H9 (cell line): ENCODE measurements at regions not wholly inside any gene's neighbourhood (a gene's known extent, or its start where the extent isn't known, plus 50 kb on each side); places are given as distances from the start of the nearest gene placed in this dataset.

Experiments used
- DNase-seq: peaks from one replicate; pipeline ENCODE4 v3.0.0-alpha.2; 2017
- H2AFZ ChIP-seq: one replicate; pipeline ENCODE4 v1.6.1; 2013; ENCODE audit warnings: mild to moderate bottlenecking, low read length, control low read depth, moderate library complexity
- H2AK5ac ChIP-seq: 2 replicates; pipeline ENCODE4 v1.6.1; 2013; ENCODE audit warnings: low read length, control low read depth, mixed read lengths; ENCODE audit not compliant: insufficient read length
- H2BK120ac ChIP-seq: one replicate; pipeline ENCODE4 v1.6.1; 2013; ENCODE audit warnings: low read depth, mild to moderate bottlenecking, low read length, control low read depth, inconsistent platforms; ENCODE audit not compliant: poor library complexity, severe bottlenecking
- H2BK12ac ChIP-seq: 2 replicates; pipeline ENCODE4 v1.6.1; 2013; ENCODE audit warnings: low read length, control low read depth, mixed read lengths, low read depth; ENCODE audit not compliant: insufficient read length
- H2BK15ac ChIP-seq: 2 replicates; pipeline ENCODE4 v1.6.1; 2013; ENCODE audit warnings: low read depth, low read length, control low read depth
- H2BK20ac ChIP-seq: one replicate; pipeline ENCODE4 v1.6.1; 2013; ENCODE audit warnings: low read depth, mild to moderate bottlenecking, low read length, control low read depth, inconsistent platforms; ENCODE audit not compliant: poor library complexity, severe bottlenecking
- H2BK5ac ChIP-seq: 2 replicates; pipeline ENCODE4 v1.6.1; 2013; ENCODE audit warnings: low read length, control low read depth, mixed read lengths; ENCODE audit not compliant: insufficient read length
- H3K14ac ChIP-seq: 2 replicates; pipeline ENCODE4 v1.6.1; 2013; ENCODE audit warnings: low read length, control low read depth; ENCODE audit not compliant: insufficient read depth
- H3K18ac ChIP-seq: 2 replicates; pipeline ENCODE4 v1.6.1; 2013; ENCODE audit warnings: low read depth, mild to moderate bottlenecking, mixed read lengths, low read length, control low read depth; ENCODE audit not compliant: insufficient read length
- H3K23ac ChIP-seq: 2 replicates; pipeline ENCODE4 v1.6.1; 2013; ENCODE audit warnings: low read length, control low read depth, mixed read lengths, low read depth; ENCODE audit not compliant: insufficient read length
- H3K23me2 ChIP-seq: 2 replicates; pipeline ENCODE4 v1.6.1; 2013; ENCODE audit warnings: low read depth, mild to moderate bottlenecking, mixed read lengths, low read length, control low read depth; ENCODE audit not compliant: insufficient read length, poor library complexity, severe bottlenecking
- H3K27ac ChIP-seq: 2 replicates; pipeline ENCODE4 v1.5.1; 2013; ENCODE audit warnings: low read length, control low read depth, mixed read lengths, low read depth; ENCODE audit not compliant: insufficient read length
- H3K27me3 ChIP-seq: 2 replicates; pipeline ENCODE4 v1.6.1; 2013; ENCODE audit warnings: low read length, control low read depth, inconsistent platforms; ENCODE audit not compliant: insufficient read depth
- H3K4ac ChIP-seq: 2 replicates; pipeline ENCODE4 v1.6.1; 2013; ENCODE audit warnings: low read depth, mild to moderate bottlenecking, control low read depth, inconsistent platforms, low read length, moderate library complexity
- H3K4me1 ChIP-seq: 2 replicates; pipeline ENCODE4 v1.6.1; 2013; ENCODE audit warnings: low read length, control low read depth, inconsistent platforms; ENCODE audit not compliant: insufficient read depth
- H3K4me2 ChIP-seq: 2 replicates; pipeline ENCODE4 v1.6.1; 2013; ENCODE audit warnings: low read length, control low read depth, mixed read lengths; ENCODE audit not compliant: insufficient read length, insufficient read depth
- H3K56ac ChIP-seq: 2 replicates; pipeline ENCODE4 v1.6.1; 2013; ENCODE audit warnings: low read depth, mild to moderate bottlenecking, mixed read lengths, low read length, control low read depth; ENCODE audit not compliant: insufficient read length
- H3K79me1 ChIP-seq: 2 replicates; pipeline ENCODE4 v1.6.1; 2013; ENCODE audit warnings: low read depth, mild to moderate bottlenecking, moderate library complexity, low read length, control low read depth, inconsistent platforms; ENCODE audit not compliant: insufficient read depth, poor library complexity, severe bottlenecking
- H3K79me2 ChIP-seq: 2 replicates; pipeline ENCODE4 v1.6.1; 2013; ENCODE audit warnings: low read length, control low read depth, inconsistent platforms; ENCODE audit not compliant: insufficient read depth
- H3K9ac ChIP-seq: 2 replicates; pipeline ENCODE4 v1.6.1; 2013; ENCODE audit warnings: low read length, control low read depth, mixed read lengths; ENCODE audit not compliant: insufficient read length; ENCODE audit errors: extremely low read depth
- H3K9me3 ChIP-seq: one replicate; pipeline ENCODE4 v1.6.1; 2013; ENCODE audit warnings: low read depth, low read length, inconsistent platforms; ENCODE audit not compliant: control insufficient read depth
- H3T11ph ChIP-seq: one replicate; pipeline ENCODE4 v1.6.1; 2013; ENCODE audit warnings: mild to moderate bottlenecking, low read length, control low read depth, inconsistent platforms
- H4K20me1 ChIP-seq: one replicate; pipeline ENCODE4 v1.6.1; 2013; ENCODE audit not compliant: control insufficient read depth, insufficient read length, insufficient read depth
- H4K5ac ChIP-seq: 2 replicates; pipeline ENCODE4 v1.6.1; 2013; ENCODE audit warnings: low read depth, mild to moderate bottlenecking, mixed read lengths, low read length, control low read depth; ENCODE audit not compliant: insufficient read length
- H4K8ac ChIP-seq: replicated peaks from 2 replicates; pipeline ENCODE4 v1.6.1; 2013; ENCODE audit warnings: low read length, control low read depth, mixed read lengths, low read depth; ENCODE audit not compliant: insufficient read length
- H4K91ac ChIP-seq: 2 replicates; pipeline ENCODE4 v1.6.1; 2013; ENCODE audit warnings: low read depth, mild to moderate bottlenecking, moderate library complexity, mixed read lengths, low read length, control low read depth; ENCODE audit not compliant: insufficient read length
- H3K27ac Mint-ChIP-seq, 3 experiments: 2 replicates in 2 of 3; 3 replicates in 1 of 3; pipeline ENCODE4 v1.8.0; 2020 to 2021; ENCODE audit warnings: mixed read lengths in 3 of 3, mild to moderate bottlenecking in 1 of 3, moderate library complexity in 1 of 3
- H3K27me3 Mint-ChIP-seq: 2 replicates; pipeline ENCODE4 v1.8.0; 2021; ENCODE audit warnings: low read depth, mild to moderate bottlenecking, moderate library complexity, mixed read lengths
- H3K36me3 Mint-ChIP-seq, 3 experiments: 2 replicates in 2 of 3; 3 replicates in 1 of 3; pipeline ENCODE4 v1.8.0; 2020 to 2021; ENCODE audit warnings: low read depth in 3 of 3, mixed read lengths in 3 of 3; ENCODE audit not compliant: insufficient read depth in 1 of 3
- H3K4me1 Mint-ChIP-seq, 2 experiments: 2 replicates each; pipeline ENCODE4 v1.8.0; 2020; ENCODE audit warnings: mixed read lengths in 2 of 2
- H3K4me3 Mint-ChIP-seq, 2 experiments: 2 replicates in 1 of 2; 3 replicates in 1 of 2; pipeline ENCODE4 v1.8.0; 2020 to 2021; ENCODE audit warnings: mild to moderate bottlenecking in 2 of 2, mixed read lengths in 2 of 2, moderate library complexity in 1 of 2
- H3K9me3 Mint-ChIP-seq, 2 experiments: 2 replicates in 1 of 2; 3 replicates in 1 of 2; pipeline ENCODE4 v1.8.0; 2020; ENCODE audit warnings: mild to moderate bottlenecking in 2 of 2, mixed read lengths in 2 of 2, moderate library complexity in 1 of 2
- WGBS: extraction: QIAGEN DNeasy Blood & Tissue Kit; methylation state at CpG from one replicate; pipeline ENCODE4 v1.1.7; 2013; ENCODE audit warnings: missing lambda C conversion rate, low lambda C conversion rate, mixed read lengths; ENCODE audit not compliant: insufficient read length; ENCODE audit errors: extremely low coverage; 5-methylcytosine and 5-hydroxymethylcytosine counted together
- TF ChIP-seq, protein P1 (sequence below): fragments of 200-600 bp; sonication (generic); conservative IDR thresholded peaks from 3 replicates; pipeline ENCODE4 v1.8.0; 2021; ENCODE audit warnings: antibody characterized with exemption, mild to moderate bottlenecking

DNA sequence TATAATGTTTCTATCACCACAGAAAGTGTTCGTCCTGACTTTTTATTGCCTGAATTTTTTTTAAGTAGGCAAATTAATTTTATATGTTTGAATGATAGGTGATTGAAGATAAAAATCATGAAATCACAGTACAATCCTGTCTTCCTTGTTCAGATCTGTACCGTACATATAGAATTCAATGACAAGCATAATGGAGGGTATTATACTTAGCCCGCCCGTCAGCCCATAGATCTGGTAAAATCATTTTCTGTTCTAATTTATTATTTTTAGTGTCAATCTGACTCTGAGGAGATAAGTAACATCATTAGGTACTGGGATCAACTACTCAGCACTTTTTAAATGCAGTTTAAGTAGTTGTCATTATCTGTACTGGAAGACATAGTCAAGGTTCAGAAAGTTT is 269.9 kb downstream of the NR2F2 start:
- Histone ChIP-seq H3K79me1 (no peaks in the 10 kb centered on the region), H2BK12ac (no peak overlapping the region), H4K20me1 (no peaks in the 10 kb centered on the region), H3K23me2 (no peaks in the 10 kb centered on the region), H2BK15ac (no peak overlapping the region), H2AFZ (no peak overlapping the region), H3T11ph (no peak overlapping the region), H2AK5ac (no peak overlapping the region), H4K91ac (no peak overlapping the region), H3K27me3 (no peaks in the 10 kb centered on the region), H3K9me3 (no peaks in the 10 kb centered on the region), H4K8ac (no peak overlapping the region), H3K4ac (no peak overlapping the region), H2BK20ac (no peak overlapping the region), H3K23ac (no peak overlapping the region), H3K27ac (no peak overlapping the region), H3K56ac (no peak overlapping the region), H2BK5ac (no peak overlapping the region), H3K14ac (no peak overlapping the region), H3K18ac (no peak overlapping the region), H3K4me1 (no peaks in the 10 kb centered on the region), H3K4me2 (no peak overlapping the region), H3K9ac (no peak overlapping the region), H3K79me2 (no peaks in the 10 kb centered on the region), H4K5ac (no peak overlapping the region), H2BK120ac (no peak overlapping the region)
- no peaks in the 10 kb centered on the region for H3K36me3 Mint-ChIP-seq
- no CpG with 5 or more reads among the region's 4 CpGs for WGBS
- no peaks in the 10 kb centered on the region for H3K4me1 Mint-ChIP-seq
- DNase-seq, result no peak
- TF ChIP-seq, protein P1, sequence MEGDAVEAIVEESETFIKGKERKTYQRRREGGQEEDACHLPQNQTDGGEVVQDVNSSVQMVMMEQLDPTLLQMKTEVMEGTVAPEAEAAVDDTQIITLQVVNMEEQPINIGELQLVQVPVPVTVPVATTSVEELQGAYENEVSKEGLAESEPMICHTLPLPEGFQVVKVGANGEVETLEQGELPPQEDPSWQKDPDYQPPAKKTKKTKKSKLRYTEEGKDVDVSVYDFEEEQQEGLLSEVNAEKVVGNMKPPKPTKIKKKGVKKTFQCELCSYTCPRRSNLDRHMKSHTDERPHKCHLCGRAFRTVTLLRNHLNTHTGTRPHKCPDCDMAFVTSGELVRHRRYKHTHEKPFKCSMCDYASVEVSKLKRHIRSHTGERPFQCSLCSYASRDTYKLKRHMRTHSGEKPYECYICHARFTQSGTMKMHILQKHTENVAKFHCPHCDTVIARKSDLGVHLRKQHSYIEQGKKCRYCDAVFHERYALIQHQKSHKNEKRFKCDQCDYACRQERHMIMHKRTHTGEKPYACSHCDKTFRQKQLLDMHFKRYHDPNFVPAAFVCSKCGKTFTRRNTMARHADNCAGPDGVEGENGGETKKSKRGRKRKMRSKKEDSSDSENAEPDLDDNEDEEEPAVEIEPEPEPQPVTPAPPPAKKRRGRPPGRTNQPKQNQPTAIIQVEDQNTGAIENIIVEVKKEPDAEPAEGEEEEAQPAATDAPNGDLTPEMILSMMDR, result no peak
- no peaks in the 10 kb centered on the region for H3K9me3 Mint-ChIP-seq
- H3K27me3 Mint-ChIP-seq, result peaks cover 1% of the 10 kb centered on the region; the same call in 1 of the 2 replicates
- H3K4me3 Mint-ChIP-seq, result no peak overlapping the region
- H3K27ac Mint-ChIP-seq, result no peak overlapping the region
